SJCRH30 (cell line): ENCODE measurements at regions not wholly inside any gene's neighbourhood (a gene's known extent, or its start where the extent isn't known, plus 50 kb on each side); places are given as distances from the start of the nearest gene placed in this dataset.

ENCODE experiments used
- DNase-seq, 2 experiments: peaks; one replicate each; pipeline ENCODE4 v3.0.0-alpha.2; 2015 to 2020
- H3K27ac ChIP-seq: fragments of 250-450 bp; sonication (Bioruptor Pico); 2 replicates; pipeline ENCODE4 v1.5.1; 2020; ENCODE audit warnings: mild to moderate bottlenecking, moderate library complexity
- H3K27me3 ChIP-seq: fragments of 250-450 bp; sonication (Bioruptor Pico); 2 replicates; pipeline ENCODE4 v1.5.1; 2020; ENCODE audit warnings: mild to moderate bottlenecking, moderate library complexity
- H3K36me3 ChIP-seq: fragments of 250-450 bp; sonication (Bioruptor Pico); 2 replicates; pipeline ENCODE4 v1.5.1; 2020; ENCODE audit warnings: mild to moderate bottlenecking, moderate library complexity
- H3K4me1 ChIP-seq: fragments of 250-450 bp; sonication (Bioruptor Pico); 2 replicates; pipeline ENCODE4 v1.5.1; 2020; ENCODE audit warnings: mild to moderate bottlenecking, moderate library complexity
- H3K4me3 ChIP-seq: fragments of 250-450 bp; sonication (Bioruptor Pico); 2 replicates; pipeline ENCODE4 v1.5.1; 2020; ENCODE audit warnings: mild to moderate bottlenecking, moderate library complexity
- H3K9me3 ChIP-seq: fragments of 250-450 bp; sonication (Bioruptor Pico); replicated peaks from 2 replicates; pipeline ENCODE4 v1.5.1; 2020; ENCODE audit warnings: mild to moderate bottlenecking, moderate library complexity

- no peaks in the 10 kb centered on the region for H3K27me3 ChIP-seq
- no peak for DNase-seq
- H3K4me1 ChIP-seq, result no peaks in the 10 kb centered on the region
- H3K4me3 ChIP-seq, result no peak overlapping the region
- no peaks in the 10 kb centered on the region for H3K9me3 ChIP-seq
- no peak overlapping the region for H3K27ac ChIP-seq
- H3K36me3 ChIP-seq, result no peaks in the 10 kb centered on the region
These were observed 670.3 kb upstream of the SALL3 start for GRCh38 chr18:78309307-78309706.

- H3K27ac ChIP-seq, result no peak overlapping the region
- DNase-seq, result no peak
- H3K4me3 ChIP-seq, result no peak overlapping the region
- H3K36me3 ChIP-seq, result no peaks in the 10 kb centered on the region
- no peaks in the 10 kb centered on the region for H3K9me3 ChIP-seq
- no peaks in the 10 kb centered on the region for H3K4me1 ChIP-seq
- no peaks in the 10 kb centered on the region for H3K27me3 ChIP-seq
These were observed 669.7 kb upstream of the SALL3 start for GRCh38 chr18:78309924-78310323.

GRCh38 chr18:78319264-78319663, 660.4 kb upstream of the SALL3 start:
- no peaks in the 10 kb centered on the region for H3K36me3 ChIP-seq
- H3K4me3 ChIP-seq, result no peak overlapping the region
- H3K4me1 ChIP-seq, result no peaks in the 10 kb centered on the region
- H3K27ac ChIP-seq, result no peak overlapping the region
- DNase-seq, result no peak
- no peaks in the 10 kb centered on the region for H3K9me3 ChIP-seq
- H3K27me3 ChIP-seq, result no peaks in the 10 kb centered on the region

GRCh38 chr18:78319961-78320360, 659.7 kb upstream of the SALL3 start:
- no peak overlapping the region for H3K4me3 ChIP-seq
- no peak for DNase-seq

GRCh38 chr18:78321402-78321801, 658.2 kb upstream of the SALL3 start:
- Histone ChIP-seq H3K9me3 (no peaks in the 10 kb centered on the region), H3K4me1 (no peaks in the 10 kb centered on the region), H3K27me3 (no peaks in the 10 kb centered on the region), H3K4me3 (no peak overlapping the region), H3K27ac (no peak overlapping the region), H3K36me3 (no peaks in the 10 kb centered on the region)
- DNase-seq, result no peak

More at GRCh38 chr18:78319961-78320360, 659.7 kb upstream of the SALL3 start:
- Histone ChIP-seq H3K27me3 (no peaks in the 10 kb centered on the region), H3K9me3 (no peaks in the 10 kb centered on the region), H3K36me3 (no peaks in the 10 kb centered on the region), H3K27ac (no peak overlapping the region), H3K4me1 (no peaks in the 10 kb centered on the region)

GRCh38 chr18:78323453-78324197, 656.0 kb upstream of the SALL3 start:
- no peaks in the 10 kb centered on the region for H3K9me3 ChIP-seq
- no peaks in the 10 kb centered on the region for H3K4me1 ChIP-seq
- no peaks in the 10 kb centered on the region for H3K27me3 ChIP-seq
- DNase-seq, result no peak
- H3K36me3 ChIP-seq, result no peaks in the 10 kb centered on the region
- H3K4me3 ChIP-seq, result no peak overlapping the region
- no peak overlapping the region for H3K27ac ChIP-seq

GRCh38 chr18:78327643-78328042, 652.0 kb upstream of the SALL3 start:
- Histone ChIP-seq H3K27me3 (no peaks in the 10 kb centered on the region), H3K4me3 (no peak overlapping the region), H3K9me3 (no peaks in the 10 kb centered on the region), H3K4me1 (no peaks in the 10 kb centered on the region), H3K27ac (no peak overlapping the region), H3K36me3 (no peaks in the 10 kb centered on the region)
- DNase-seq, result no peak

- no peaks in the 10 kb centered on the region for H3K9me3 ChIP-seq
- DNase-seq, result no peak
- H3K4me1 ChIP-seq, result no peaks in the 10 kb centered on the region
- no peaks in the 10 kb centered on the region for H3K36me3 ChIP-seq
- no peak overlapping the region for H3K4me3 ChIP-seq
- no peaks in the 10 kb centered on the region for H3K27me3 ChIP-seq
- H3K27ac ChIP-seq, result no peak overlapping the region
These were observed 648.9 kb upstream of the SALL3 start for GRCh38 chr18:78330766-78331165.

GRCh38 chr18:78352910-78353309, 626.7 kb upstream of the SALL3 start:
- no peaks in the 10 kb centered on the region for H3K4me1 ChIP-seq
- no peaks in the 10 kb centered on the region for H3K9me3 ChIP-seq
- no peaks in the 10 kb centered on the region for H3K27me3 ChIP-seq
- H3K4me3 ChIP-seq, result no peak overlapping the region
- peak; percentile 3 to 15 for DNase-seq
- H3K27ac ChIP-seq, result no peak overlapping the region
- no peaks in the 10 kb centered on the region for H3K36me3 ChIP-seq

GRCh38 chr18:78362198-78362597, 617.4 kb upstream of the SALL3 start:
- H3K36me3 ChIP-seq, result no peaks in the 10 kb centered on the region

GRCh38 chr18:78363556-78364387, 615.8 kb upstream of the SALL3 start:
- no peak overlapping the region for H3K27ac ChIP-seq
- H3K4me3 ChIP-seq, result no peak overlapping the region
- H3K36me3 ChIP-seq, result no peaks in the 10 kb centered on the region
- no peak for DNase-seq
- H3K9me3 ChIP-seq, result no peaks in the 10 kb centered on the region
- no peaks in the 10 kb centered on the region for H3K27me3 ChIP-seq
- no peaks in the 10 kb centered on the region for H3K4me1 ChIP-seq

More at GRCh38 chr18:78362198-78362597, 617.4 kb upstream of the SALL3 start:
- H3K27me3 ChIP-seq, result no peaks in the 10 kb centered on the region
- no peaks in the 10 kb centered on the region for H3K4me1 ChIP-seq
- no peak overlapping the region for H3K27ac ChIP-seq
- DNase-seq, result no peak
- H3K9me3 ChIP-seq, result no peaks in the 10 kb centered on the region
- no peak overlapping the region for H3K4me3 ChIP-seq

GRCh38 chr18:78364388-78364960, 615.1 kb upstream of the SALL3 start:
- Histone ChIP-seq H3K27ac (no peak overlapping the region), H3K9me3 (no peaks in the 10 kb centered on the region), H3K4me3 (no peak overlapping the region), H3K36me3 (no peaks in the 10 kb centered on the region), H3K4me1 (no peaks in the 10 kb centered on the region), H3K27me3 (no peaks in the 10 kb centered on the region)
- no peak for DNase-seq

GRCh38 chr18:78367996-78368395, 611.6 kb upstream of the SALL3 start:
- Histone ChIP-seq H3K4me3 (no peak overlapping the region), H3K27ac (no peak overlapping the region), H3K9me3 (no peaks in the 10 kb centered on the region), H3K4me1 (no peaks in the 10 kb centered on the region), H3K36me3 (no peaks in the 10 kb centered on the region), H3K27me3 (no peaks in the 10 kb centered on the region)
- no peak for DNase-seq

GRCh38 chr18:78368726-78369125, 610.9 kb upstream of the SALL3 start:
- Histone ChIP-seq H3K27ac (no peak overlapping the region), H3K27me3 (no peaks in the 10 kb centered on the region), H3K36me3 (no peaks in the 10 kb centered on the region), H3K4me3 (no peak overlapping the region), H3K4me1 (no peaks in the 10 kb centered on the region), H3K9me3 (no peaks in the 10 kb centered on the region)
- no peak for DNase-seq

- Histone ChIP-seq H3K9me3 (no peaks in the 10 kb centered on the region), H3K27me3 (no peaks in the 10 kb centered on the region), H3K36me3 (no peaks in the 10 kb centered on the region), H3K27ac (no peak overlapping the region), H3K4me3 (no peak overlapping the region), H3K4me1 (no peaks in the 10 kb centered on the region)
- peak in 1 of 2 experiments; percentile 4 for DNase-seq
These were observed 603.6 kb upstream of the SALL3 start for GRCh38 chr18:78376046-78376445.
